ENCODE measurements at regions not wholly inside any gene's neighbourhood (a gene's known extent, or its start where the extent isn't known, plus 50 kb on each side); places are given as distances from the start of the nearest gene placed in this dataset.

DNA sequence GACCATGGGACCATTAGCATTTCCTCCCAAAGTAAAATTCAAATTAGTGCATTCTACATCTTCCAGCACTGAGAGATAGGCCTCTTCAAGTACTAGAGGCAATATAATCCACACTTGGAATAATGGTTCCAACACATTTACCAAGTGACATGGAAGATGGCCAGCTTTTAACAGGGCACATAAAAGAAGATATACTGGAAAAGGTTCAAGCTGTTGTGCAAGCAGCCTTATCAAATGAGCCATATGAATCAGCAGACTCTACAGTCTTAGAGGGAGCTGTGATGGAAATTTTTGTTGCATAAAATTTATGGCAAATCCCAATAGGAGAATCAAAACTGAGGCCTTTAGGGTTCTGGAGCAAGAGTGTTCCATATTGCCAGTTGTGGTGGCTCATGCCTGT is 526.6 kb upstream of the IRAK1BP1 start:
- Histone ChIP-seq H3K4me1 (no peaks in the 10 kb centered on the region), H3K36me3 (no peaks in the 10 kb centered on the region), H3K4me3 (no peak overlapping the region), H3K9me3 (peaks cover 0 to 5% (median 0%) of the 10 kb centered on the region in 11 donors), H3K27me3 (no peaks in the 10 kb centered on the region), H3K27ac (no peak overlapping the region)
- ATAC-seq (no peak), DNase-seq (no peak)
- TF ChIP-seq, protein P1, sequence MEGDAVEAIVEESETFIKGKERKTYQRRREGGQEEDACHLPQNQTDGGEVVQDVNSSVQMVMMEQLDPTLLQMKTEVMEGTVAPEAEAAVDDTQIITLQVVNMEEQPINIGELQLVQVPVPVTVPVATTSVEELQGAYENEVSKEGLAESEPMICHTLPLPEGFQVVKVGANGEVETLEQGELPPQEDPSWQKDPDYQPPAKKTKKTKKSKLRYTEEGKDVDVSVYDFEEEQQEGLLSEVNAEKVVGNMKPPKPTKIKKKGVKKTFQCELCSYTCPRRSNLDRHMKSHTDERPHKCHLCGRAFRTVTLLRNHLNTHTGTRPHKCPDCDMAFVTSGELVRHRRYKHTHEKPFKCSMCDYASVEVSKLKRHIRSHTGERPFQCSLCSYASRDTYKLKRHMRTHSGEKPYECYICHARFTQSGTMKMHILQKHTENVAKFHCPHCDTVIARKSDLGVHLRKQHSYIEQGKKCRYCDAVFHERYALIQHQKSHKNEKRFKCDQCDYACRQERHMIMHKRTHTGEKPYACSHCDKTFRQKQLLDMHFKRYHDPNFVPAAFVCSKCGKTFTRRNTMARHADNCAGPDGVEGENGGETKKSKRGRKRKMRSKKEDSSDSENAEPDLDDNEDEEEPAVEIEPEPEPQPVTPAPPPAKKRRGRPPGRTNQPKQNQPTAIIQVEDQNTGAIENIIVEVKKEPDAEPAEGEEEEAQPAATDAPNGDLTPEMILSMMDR (IDR thresholded peaks at IDR 0.05) = no peak
- intact Hi-C loops (cut with DNase I) = no loop called here

DNA sequence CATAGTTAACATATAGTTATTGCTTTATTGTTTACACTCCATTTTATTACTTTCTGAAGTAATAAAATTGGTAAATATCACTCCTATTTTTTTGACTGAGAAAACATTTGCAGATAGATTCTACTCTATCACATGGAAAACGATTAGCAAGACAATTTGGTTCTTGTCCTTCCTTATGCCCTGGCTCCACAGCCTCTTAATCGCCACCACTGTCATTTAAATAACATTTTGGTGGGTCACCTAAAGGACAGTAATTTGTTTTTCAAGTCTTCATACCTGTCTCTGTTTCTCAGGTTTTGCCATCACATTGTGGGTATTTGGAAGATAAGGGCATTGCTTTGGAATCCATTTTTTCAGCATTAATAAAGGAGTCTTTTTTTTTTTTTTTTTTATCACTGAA is 521.5 kb upstream of the IRAK1BP1 start:
- no peak overlapping the region for H3K4me3 ChIP-seq
- no peaks in the 10 kb centered on the region for H3K4me1 ChIP-seq
- no peaks in the 10 kb centered on the region for H3K27me3 ChIP-seq
- DNase-seq (no peak), ATAC-seq (no peak)
- no peaks in the 10 kb centered on the region for H3K36me3 ChIP-seq
- TF ChIP-seq, protein P1 (IDR thresholded peaks at IDR 0.05) = no peak
- WGBS, 2 donors = 50 to 62% methylated on average over 2 of the region's 2 CpGs
- no peak overlapping the region for H3K27ac ChIP-seq
- intact Hi-C loops (cut with DNase I) = no loop called here
- H3K9me3 ChIP-seq = no peaks in the 10 kb centered on the region

DNA sequence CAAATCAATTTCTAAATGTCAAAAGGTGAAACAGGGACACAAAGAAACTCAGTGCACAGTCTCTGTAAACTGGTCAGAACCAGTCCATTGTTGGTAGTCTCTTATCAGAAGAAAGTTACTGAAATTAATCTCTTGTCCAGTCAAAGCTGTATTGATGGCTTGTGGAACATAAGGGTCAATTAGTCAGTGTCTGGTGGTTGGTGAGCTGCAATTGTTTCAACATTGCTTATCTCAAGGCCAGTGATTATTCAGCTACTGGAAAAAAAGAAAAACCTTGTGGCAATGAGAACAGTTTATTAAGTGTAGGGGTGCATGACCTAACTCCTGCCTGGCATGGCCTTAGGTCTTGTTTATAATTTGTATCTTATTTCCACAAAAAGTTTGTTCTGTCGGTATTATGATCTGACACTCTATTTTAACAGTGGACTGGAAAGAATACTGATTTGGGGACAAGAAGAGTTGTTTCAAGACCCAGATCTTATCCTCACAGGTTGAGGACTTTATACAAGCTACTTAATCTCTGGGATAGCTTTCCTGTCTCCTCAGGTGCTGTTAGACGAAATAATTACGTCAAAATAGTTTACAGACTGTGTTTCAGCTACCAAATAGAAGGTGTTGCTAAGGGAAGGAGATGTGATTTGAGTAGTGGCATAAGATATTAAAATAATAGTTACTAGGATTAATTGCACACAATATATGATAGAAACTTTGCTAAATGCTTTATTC is 520.0 kb upstream of the IRAK1BP1 start:
- Histone ChIP-seq H3K4me3 (no peak overlapping the region), H3K4me1 (no peaks in the 10 kb centered on the region), H3K9me3 (no peaks in the 10 kb centered on the region), H3K36me3 (no peaks in the 10 kb centered on the region), H3K27me3 (no peaks in the 10 kb centered on the region), H3K27ac (no peak overlapping the region)
- intact Hi-C loops (cut with DNase I) = no loop called here
- DNase-seq (no peak), ATAC-seq (no peak)
- TF ChIP-seq, protein P1 (IDR thresholded peaks at IDR 0.05) = no peak
- WGBS, 2 donors = 60 to 78% methylated on average over 3 of the region's 3 CpGs

DNA sequence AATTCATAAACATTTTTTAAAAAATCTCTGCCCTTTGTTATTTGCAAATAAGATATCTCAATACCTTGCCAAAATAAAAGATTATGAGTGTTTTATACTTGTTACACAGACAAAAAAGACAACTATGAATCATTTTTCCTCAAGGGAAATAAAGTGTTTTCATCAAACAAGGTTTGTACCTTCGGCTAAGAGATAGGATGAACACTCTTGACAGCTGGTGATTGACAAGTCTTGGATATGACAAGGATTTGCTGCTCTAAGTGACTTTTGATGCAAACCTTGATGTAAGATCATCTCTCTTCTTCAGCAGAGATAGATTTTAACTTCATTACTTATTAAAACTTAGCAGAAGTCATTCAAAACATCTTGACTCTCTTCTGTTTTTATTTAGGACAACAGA is 514.3 kb upstream of the IRAK1BP1 start:
- no peak overlapping the region for H3K4me3 ChIP-seq
- no peaks in the 10 kb centered on the region for H3K36me3 ChIP-seq
- intact Hi-C loops (cut with DNase I) = no loop called here
- WGBS, 2 donors = 36 to 49% methylated on average over 1 of the region's 1 CpG
- TF ChIP-seq, protein P1 (IDR thresholded peaks at IDR 0.05) = no peak
- no peak for DNase-seq
- H3K4me1 ChIP-seq = no peaks in the 10 kb centered on the region
- no peak for ATAC-seq
- H3K9me3 ChIP-seq = no peaks in the 10 kb centered on the region
- no peaks in the 10 kb centered on the region for H3K27me3 ChIP-seq
- no peak overlapping the region for H3K27ac ChIP-seq
